K562 (cell line): ENCODE measurements at regions not wholly inside any gene's neighbourhood (a gene's known extent, or its start where the extent isn't known, plus 50 kb on each side); places are given as distances from the start of the nearest gene placed in this dataset.
A peak's percentile ranks its signal among the peaks of the same experiment; 100 is the strongest.

Experiments used
- ATAC-seq: fragments of 200-7000 bp; cut with Tn5 transposase; 3 replicates; pipeline ENCODE4 v1.9.1; 2020; ENCODE audit warnings: moderate library complexity
- BruUV-seq: library from RNA; stranded (reverse); fragments of 400-500 nt; replicated peaks from 2 replicates; lab custom pipeline; 2021; lab: Mats Ljungman, UMichigan
- CTCF ChIA-PET: fragments of 300-600 bp; formaldehyde crosslinking; extraction: SDS; loops from one replicate; lab custom pipeline; 2021; ENCODE audit warnings: low intra/inter-chr PET ratio; lab: Yijun Ruan, JAX
- POLR2A ChIA-PET: fragments of 300-600, 350-650 bp; sonication (Branson Sonifier 250); formaldehyde crosslinking; extraction: SDS; loops from one replicate; lab custom pipeline; 2021; ENCODE audit warnings: antibody characterized with exemption, inconsistent platforms; lab: Yijun Ruan, JAX
- DNase-seq, 4 experiments: peaks; one replicate each; pipeline versions ENCODE4 v3.0.0 to v3.0.0-alpha.2; 2011 to 2018; ENCODE audit warnings: low spot score in 3 of 4, mixed read lengths in 3 of 4; ENCODE audit errors: extremely low read depth in 1 of 4
- FAIRE-seq: peaks from 2 replicates; lab custom pipeline; 2011; peaks lifted over from hg19 to GRCh38; lab: Jason Lieb, UNC
- H2AFZ ChIP-seq: 2 replicates; pipeline ENCODE4 v1.6.0; 2011; ENCODE audit warnings: low read depth, low read length, control low read depth, inconsistent platforms
- H3K27ac ChIP-seq: fragments of 200-600 bp; 3 replicates; pipeline ENCODE4 v1.8.0; 2011; ENCODE audit warnings: low read depth, mild to moderate bottlenecking, control low read depth, inconsistent platforms, low read length, moderate library complexity, mixed read lengths; ENCODE audit errors: extremely low read depth
- H3K27me3 ChIP-seq, 2 experiments: fragments of 300-600 bp in 1 of 2; 2 replicates in 1 of 2; 3 replicates in 1 of 2; pipeline versions ENCODE4 v1.6.0 to v1.8.0; 2011; ENCODE audit warnings: inconsistent platforms in 2 of 2, low read length in 2 of 2, mild to moderate bottlenecking in 1 of 2, mixed read lengths in 1 of 2, moderate library complexity in 1 of 2; ENCODE audit not compliant: control insufficient read depth in 2 of 2, insufficient read depth in 2 of 2
- H3K36me3 ChIP-seq: fragments of 300-600 bp; 3 replicates; pipeline ENCODE4 v1.8.0; 2011; ENCODE audit warnings: mild to moderate bottlenecking, low read length, inconsistent platforms; ENCODE audit not compliant: control insufficient read depth, insufficient read depth
- H3K4me1 ChIP-seq, 2 experiments: fragments of 200-600 bp in 1 of 2; replicated peaks in 1 of 2; 2 replicates in 1 of 2; 3 replicates in 1 of 2; pipeline versions ENCODE4 v1.5.1 to v1.8.0; 2011; ENCODE audit warnings: inconsistent platforms in 2 of 2, low read length in 2 of 2, mild to moderate bottlenecking in 1 of 2, mixed read lengths in 1 of 2, moderate library complexity in 1 of 2; ENCODE audit not compliant: control insufficient read depth in 2 of 2, insufficient read depth in 2 of 2
- H3K4me2 ChIP-seq: 2 replicates; pipeline ENCODE4 v1.6.1; 2011; ENCODE audit warnings: low read length, control low read depth, inconsistent platforms, mixed read lengths; ENCODE audit not compliant: insufficient read depth
- H3K4me3 ChIP-seq: fragments of 200-600 bp; sonication (generic), shearing (Covaris generic); 2 replicates; pipeline ENCODE4 v1.5.1; 2016; ENCODE audit warnings: control low read depth, inconsistent platforms
- H3K79me2 ChIP-seq: fragments of 200-600 bp; 3 replicates; pipeline ENCODE4 v1.8.0; 2011; ENCODE audit warnings: low read length, inconsistent platforms; ENCODE audit not compliant: control insufficient read depth, insufficient read depth
- H3K9ac ChIP-seq, 2 experiments: 2 replicates each; pipeline versions ENCODE4 v1.6.0 to v1.6.1; 2011; ENCODE audit warnings: low read depth in 2 of 2, low read length in 2 of 2, control low read depth in 1 of 2, inconsistent platforms in 1 of 2, mild to moderate bottlenecking in 1 of 2, mixed read lengths in 1 of 2; ENCODE audit not compliant: insufficient read depth in 1 of 2
- H3K9me1 ChIP-seq: one replicate; pipeline ENCODE4 v1.6.0; 2011; ENCODE audit warnings: inconsistent platforms, mild to moderate bottlenecking, low read length, moderate library complexity; ENCODE audit not compliant: control insufficient read depth, insufficient read depth
- H3K9me3 ChIP-seq: replicated peaks from 2 replicates; pipeline ENCODE4 v1.5.1; 2011; ENCODE audit warnings: low read depth, low read length, inconsistent platforms; ENCODE audit not compliant: control insufficient read depth, insufficient read depth
- H4K20me1 ChIP-seq: replicated peaks from 2 replicates; pipeline ENCODE4 v1.6.1; 2011; ENCODE audit warnings: low read length, inconsistent platforms, mixed read lengths; ENCODE audit not compliant: control insufficient read depth, insufficient read depth
- DNMT1 ChIP-seq: fragments of 450-650 bp; IDR thresholded peaks from 2 replicates; pipeline ENCODE4 v1.6.1; 2016; ENCODE audit warnings: antibody characterized with exemption, mild to moderate bottlenecking
- E2F4 ChIP-seq: sonication (generic); formaldehyde crosslinking; IDR thresholded peaks from 2 replicates; pipeline ENCODE4 v1.8.0; 2022; ENCODE audit warnings: mild to moderate bottlenecking, low read depth, missing genetic modification reagents
- ELF4 ChIP-seq: fragments of 450-650 bp; formaldehyde crosslinking; IDR thresholded peaks from 2 replicates; pipeline ENCODE4 v1.4.0; 2022; ENCODE audit warnings: missing genetic modification characterization
- HMBOX1 ChIP-seq: sonication (generic); IDR thresholded peaks from 2 replicates; pipeline ENCODE4 v1.6.1; 2016
- HMG20B ChIP-seq: fragments of 250-450 bp; sonication (Bioruptor Pico); IDR thresholded peaks from 2 replicates; pipeline ENCODE4 v1.5.0; 2021; ENCODE audit warnings: mild to moderate bottlenecking
- JUN ChIP-seq, 2 experiments: sonication (generic) in 1 of 2; formaldehyde crosslinking in 1 of 2; IDR thresholded peaks; 2 replicates each; pipeline versions ENCODE4 v1.6.1 to v1.8.0; 2012 to 2022; ENCODE audit warnings: borderline replicate concordance in 2 of 2, mild to moderate bottlenecking in 2 of 2, improper control_type of control experiment in 1 of 2, low read depth in 1 of 2, low read length in 1 of 2, missing genetic modification reagents in 1 of 2
- KDM2B ChIP-seq: fragments of 250-450 bp; sonication (Bioruptor Pico); IDR thresholded peaks from 2 replicates; pipeline ENCODE4 v1.8.0; 2021; ENCODE audit warnings: mild to moderate bottlenecking, moderate library complexity
- MED1 ChIP-seq: sonication (generic); formaldehyde crosslinking; IDR thresholded peaks from 2 replicates; pipeline ENCODE4 v1.8.1; 2023; ENCODE audit warnings: missing genetic modification reagents, borderline replicate concordance
- MYNN ChIP-seq, 2 experiments: sonication (generic); formaldehyde crosslinking in 1 of 2; IDR thresholded peaks; 2 replicates each; pipeline versions ENCODE4 v1.5.0 to v1.6.1; 2016 to 2020; ENCODE audit warnings: antibody characterized with exemption in 1 of 2, missing genetic modification reagents in 1 of 2
- NUFIP1 ChIP-seq: fragments of 450-650 bp; IDR thresholded peaks from 2 replicates; pipeline ENCODE4 v1.6.1; 2018; ENCODE audit not compliant: partially characterized antibody
- POLR2A ChIP-seq: fragments of 450-650 bp; conservative IDR thresholded peaks from 2 replicates; pipeline ENCODE4 v1.6.1; 2016
- POLR2AphosphoS2 ChIP-seq: IDR thresholded peaks from 2 replicates; pipeline ENCODE4 v1.6.1; 2012; ENCODE audit warnings: low read length, improper control_type of control experiment
- RBM39 ChIP-seq: fragments of 200-400 bp; formaldehyde crosslinking; optimal IDR thresholded peaks from 2 replicates; pipeline ENCODE3; 2018; ENCODE audit warnings: low read depth, low read length
- SMARCA5 ChIP-seq: fragments of 450-650 bp; IDR thresholded peaks from 2 replicates; pipeline ENCODE4 v1.6.1; 2016
- TAF15 ChIP-seq: fragments of 200-400 bp; formaldehyde crosslinking; IDR thresholded peaks from 2 replicates; pipeline ENCODE4 v1.6.1; 2017; ENCODE audit warnings: mild to moderate bottlenecking, low read depth, low read length, moderate library complexity
- TBL1XR1 ChIP-seq, 2 experiments: IDR thresholded peaks; 2 replicates each; pipeline ENCODE4 v1.6.1; 2012; ENCODE audit warnings: improper control_type of control experiment in 2 of 2, low read length in 2 of 2, mild to moderate bottlenecking in 1 of 2
- TCFL5 ChIP-seq: fragments of 250-450 bp; sonication (Bioruptor Pico); conservative IDR thresholded peaks from 2 replicates; pipeline ENCODE4 v1.6.1; 2021; ENCODE audit warnings: mild to moderate bottlenecking, moderate library complexity, matching md5 sums
- TRIM24 ChIP-seq, 2 experiments: fragments of 450-650 bp; IDR thresholded peaks; 2 replicates each; pipeline ENCODE4 v1.6.1; 2016
- ZBTB49 ChIP-seq: sonication (generic); formaldehyde crosslinking; IDR thresholded peaks from 2 replicates; pipeline ENCODE4 v1.8.0; 2022; ENCODE audit warnings: missing genetic modification reagents, mild to moderate bottlenecking, borderline replicate concordance
- ZNF263 ChIP-seq: sonication (generic); formaldehyde crosslinking; IDR thresholded peaks from 2 replicates; pipeline ENCODE4 v1.8.0; 2022; ENCODE audit warnings: mild to moderate bottlenecking, missing genetic modification reagents, borderline replicate concordance
- ZNF316 ChIP-seq: fragments of 450-650 bp; IDR thresholded peaks from 2 replicates; pipeline ENCODE4 v1.6.1; 2016
- WGBS: fragments of 100-300 bp; shearing (Covaris generic); methylation state at CpG from one replicate; pipeline ENCODE4 v1.1.6; 2016; ENCODE audit warnings: low coverage, mixed read lengths; ENCODE audit not compliant: insufficient coverage; ENCODE audit errors: missing lambda C conversion rate; 5-methylcytosine and 5-hydroxymethylcytosine counted together
- in situ Hi-C: fragments of 300-500 bp; cut with MboI; formaldehyde crosslinking; loops from 4 replicates; pipeline ENCODE4 v1.15.0; 2018; ENCODE audit warnings: inconsistent platforms, mixed read lengths
- intact Hi-C: fragments of 100-400 bp; cut with micrococcal nuclease; formaldehyde crosslinking; loops from 2 replicates; pipeline ENCODE4 v1.14.2; 2022

- ChIA-PET POLR2A (interaction anchor here (0.6 to 2.0 kb wide), 10 partner anchors 10 to 581 kb away, joined by 3 to 9 read pairs (median 3); no protein-coding TSS in a partner anchor), CTCF (no interaction called here)
- BruUV-seq = no TSS peak
- H3K79me2 ChIP-seq = peaks cover 22% of the 10 kb centered on the region
- no peak overlapping the region for H3K4me2 ChIP-seq
- H3K9me3 ChIP-seq = peaks cover 28% of the 10 kb centered on the region
- no peaks in the 10 kb centered on the region for H3K9me1 ChIP-seq
- peak overlapping the region; percentile 62 for H3K27ac ChIP-seq
- H4K20me1 ChIP-seq = 0 out of 2 replicates have a peak, but pooled peaks cover 4% of the 10 kb centered on the region
- 34% methylated on average over 3 of the region's 3 CpGs for WGBS
- peaks cover 47% of the 10 kb centered on the region for H3K36me3 ChIP-seq
- in situ Hi-C loops = no loop called here
- intact Hi-C loops = no loop called here
- H3K4me3 ChIP-seq = no peak overlapping the region
- FAIRE-seq (no peak), DNase-seq (peak in 1 of 4 experiments; percentile 58), ATAC-seq (peak; percentile 48)
- H3K9ac ChIP-seq = no peak overlapping the region
- no peaks in the 10 kb centered on the region for H3K27me3 ChIP-seq
- H3K4me1 ChIP-seq = peaks cover 6 to 10% of the 10 kb centered on the region in 2 experiments; a peak in 4 of 5 replicates
- H2AFZ ChIP-seq = no peak overlapping the region
- TF ChIP-seq MYNN (IDR thresholded peaks at IDR 0.05) (peak; percentile 88), MYNN (CRISPR knock-in tag; IDR thresholded peaks at IDR 0.05) (no peak), NUFIP1 (no peak), TRIM24 (IDR thresholded peaks at IDR 0.05) (no peak), ELF4 (CRISPR knock-in tag) (0 out of 2 replicates have a peak, but pooled peaks have one; percentile 30), DNMT1 (no peak), HMG20B (CRISPR knock-in tag) (no peak), KDM2B (CRISPR knock-in tag) (no peak), JUN (IDR thresholded peaks at IDR 0.05; ENCODE audit: borderline replicate concordance, low read depth, low read length) (no peak), JUN (CRISPR knock-in tag; IDR thresholded peaks at IDR 0.05; ENCODE audit: borderline replicate concordance) (no peak), SMARCA5 (no peak), TCFL5 (no peak), TBL1XR1 (IDR thresholded peaks at IDR 0.05; ENCODE audit: low read length in 2 of 2) (peak in 1 of 2 experiments; percentile 48; a peak in 1 of 4 replicates), ZBTB49 (no peak), POLR2AphosphoS2 (peak; percentile 72), ZNF263 (CRISPR knock-in tag) (no peak), ZNF316 (no peak), POLR2A (peak; percentile 70), RBM39 (no peak), HMBOX1 (no peak), MED1 (CRISPR knock-in tag) (no peak), TAF15 (no peak), E2F4 (no peak)
These were observed 597.4 kb downstream of the UQCRFS1 start for GRCh38 chr19:28615546-28615916.
